DOHH2 (cell line): ENCODE measurements at regions not wholly inside any gene's neighbourhood (a gene's known extent, or its start where the extent isn't known, plus 50 kb on each side); places are given as distances from the start of the nearest gene placed in this dataset.

ENCODE experiments used
- H3F3A ChIP-seq: fragments of 200-600 bp; sonication (generic), shearing (Covaris generic); 2 replicates; pipeline ENCODE4 v1.6.0; 2016; ENCODE audit warnings: antibody characterized with exemption, mild to moderate bottlenecking; ENCODE audit not compliant: control insufficient read depth, insufficient read depth
- H3K27ac ChIP-seq: fragments of 200-600 bp; sonication (generic); 2 replicates; pipeline ENCODE4 v1.5.1; 2014; ENCODE audit warnings: low read depth, mild to moderate bottlenecking, low read length, moderate library complexity
- H3K27me3 ChIP-seq: fragments of 200-600 bp; sonication (generic); 2 replicates; pipeline ENCODE4 v1.6.1; 2014; ENCODE audit warnings: mild to moderate bottlenecking, low read length, mixed read lengths; ENCODE audit not compliant: control insufficient read depth
- H3K36me3 ChIP-seq: fragments of 200-600 bp; sonication (generic); 2 replicates; pipeline ENCODE4 v1.6.1; 2014; ENCODE audit warnings: mild to moderate bottlenecking, low read length, moderate library complexity, mixed read lengths; ENCODE audit not compliant: control insufficient read depth
- H3K4me1 ChIP-seq: fragments of 200-600 bp; sonication (generic); 2 replicates; pipeline ENCODE4 v1.6.1; 2014; ENCODE audit warnings: mild to moderate bottlenecking, low read length, mixed read lengths; ENCODE audit not compliant: control insufficient read depth
- H3K4me2 ChIP-seq: fragments of 200-600 bp; sonication (generic); 2 replicates; pipeline ENCODE4 v1.6.0; 2014; ENCODE audit warnings: mild to moderate bottlenecking, low read length, moderate library complexity
- H3K4me3 ChIP-seq: fragments of 200-600 bp; sonication (generic); 2 replicates; pipeline ENCODE4 v1.5.1; 2014; ENCODE audit warnings: mild to moderate bottlenecking, low read length, mixed read lengths
- H3K79me2 ChIP-seq: fragments of 200-600 bp; sonication (generic); 2 replicates; pipeline ENCODE4 v1.6.1; 2014; ENCODE audit warnings: mild to moderate bottlenecking, low read length, mixed read lengths; ENCODE audit not compliant: control insufficient read depth
- H3K9me2 ChIP-seq: fragments of 200-600 bp; sonication (generic); replicated peaks from 2 replicates; pipeline ENCODE4 v1.6.1; 2014; ENCODE audit warnings: mild to moderate bottlenecking, low read length, mixed read lengths; ENCODE audit not compliant: control insufficient read depth
- H3K9me3 ChIP-seq: fragments of 200-600 bp; sonication (generic); 2 replicates; pipeline ENCODE4 v1.6.1; 2014; ENCODE audit warnings: antibody characterized with exemption, low read length, mixed read lengths; ENCODE audit not compliant: control insufficient read depth, insufficient read depth
- H4K20me1 ChIP-seq: fragments of 200-600 bp; sonication (generic); 2 replicates; pipeline ENCODE4 v1.6.0; 2014; ENCODE audit warnings: low read depth, mild to moderate bottlenecking, antibody characterized with exemption, low read length, moderate library complexity; ENCODE audit not compliant: control insufficient read depth, insufficient read depth
- CTCF ChIP-seq: fragments of 200-600 bp; sonication (generic); IDR thresholded peaks from one replicate; pipeline ENCODE4 v1.5.1; 2014; ENCODE audit warnings: antibody characterized with exemption, mild to moderate bottlenecking, low read depth, low read length; ENCODE audit not compliant: poor library complexity, severe bottlenecking
- EZH2phosphoT487 ChIP-seq: fragments of 200-600 bp; sonication (generic); IDR thresholded peaks from 2 replicates; pipeline ENCODE4 v1.6.1; 2017; ENCODE audit warnings: borderline replicate concordance, mild to moderate bottlenecking, antibody characterized with exemption, low read length, moderate library complexity, mixed read lengths

- Histone ChIP-seq H3K27me3 (no peaks in the 10 kb centered on the region), H3K9me3 (no peaks in the 10 kb centered on the region), H3K79me2 (no peaks in the 10 kb centered on the region), H3K36me3 (no peaks in the 10 kb centered on the region), H4K20me1 (no peaks in the 10 kb centered on the region), H3K4me3 (no peak overlapping the region), H3K9me2 (no peaks in the 10 kb centered on the region), H3F3A (no peaks in the 10 kb centered on the region), H3K4me1 (no peaks in the 10 kb centered on the region), H3K4me2 (no peak overlapping the region), H3K27ac (no peak overlapping the region)
- TF ChIP-seq CTCF (no peak), EZH2phosphoT487 (no peak)
These were observed 1267.2 kb downstream of the RAPGEF2 start for GRCh38 chr4:160370046-160370445.

- no peaks in the 10 kb centered on the region for H3K36me3 ChIP-seq
- H4K20me1 ChIP-seq, result no peaks in the 10 kb centered on the region
- H3K4me1 ChIP-seq, result no peaks in the 10 kb centered on the region
- H3K4me2 ChIP-seq, result no peak overlapping the region
- TF ChIP-seq EZH2phosphoT487 (no peak), CTCF (no peak)
- no peaks in the 10 kb centered on the region for H3F3A ChIP-seq
- H3K4me3 ChIP-seq, result no peak overlapping the region
- no peaks in the 10 kb centered on the region for H3K79me2 ChIP-seq
- H3K27ac ChIP-seq, result no peak overlapping the region
- H3K27me3 ChIP-seq, result no peaks in the 10 kb centered on the region
- no peaks in the 10 kb centered on the region for H3K9me3 ChIP-seq
- no peaks in the 10 kb centered on the region for H3K9me2 ChIP-seq
These were observed 1268.6 kb downstream of the RAPGEF2 start for GRCh38 chr4:160371446-160371845.

- Histone ChIP-seq H3F3A (no peaks in the 10 kb centered on the region), H3K9me2 (no peaks in the 10 kb centered on the region), H3K4me1 (no peaks in the 10 kb centered on the region), H3K4me2 (no peak overlapping the region), H3K9me3 (no peaks in the 10 kb centered on the region), H3K27me3 (no peaks in the 10 kb centered on the region), H3K27ac (no peak overlapping the region), H3K36me3 (no peaks in the 10 kb centered on the region), H3K4me3 (no peak overlapping the region), H3K79me2 (no peaks in the 10 kb centered on the region), H4K20me1 (no peaks in the 10 kb centered on the region)
- TF ChIP-seq CTCF (no peak), EZH2phosphoT487 (no peak)
These were observed 1269.5 kb downstream of the RAPGEF2 start for GRCh38 chr4:160372390-160372789.

- Histone ChIP-seq H3K27ac (no peak overlapping the region), H3K9me3 (no peaks in the 10 kb centered on the region)
These were observed 1271.0 kb downstream of the RAPGEF2 start for GRCh38 chr4:160373911-160374310.

More at GRCh38 chr4:160373911-160374310, 1271.0 kb downstream of the RAPGEF2 start:
- Histone ChIP-seq H3K27me3 (no peaks in the 10 kb centered on the region), H3K4me3 (no peak overlapping the region), H3K9me2 (no peaks in the 10 kb centered on the region), H3K4me1 (no peaks in the 10 kb centered on the region), H3F3A (no peaks in the 10 kb centered on the region), H3K4me2 (no peak overlapping the region), H3K36me3 (no peaks in the 10 kb centered on the region), H4K20me1 (no peaks in the 10 kb centered on the region), H3K79me2 (no peaks in the 10 kb centered on the region)
- no peak for TF ChIP-seq CTCF
- TF ChIP-seq EZH2phosphoT487, result no peak
